HG02571 (cell line): ENCODE measurements at regions not wholly inside any gene's neighbourhood (a gene's known extent, or its start where the extent isn't known, plus 50 kb on each side); places are given as distances from the start of the nearest gene placed in this dataset.
A peak's percentile ranks its signal among the peaks of the same experiment; 100 is the strongest.
"Not testable (repeated sequence)": the region's sequence is repeated elsewhere in the genome, so short reads cannot be mapped to it uniquely, and the experiment has no call there.

Source experiments
- ATAC-seq: cut with Tn5 transposase; IDR thresholded peaks from one replicate; pipeline ENCODE4 v1.9.1; 2021; ENCODE audit warnings: mild to moderate bottlenecking, moderate library complexity; ENCODE audit not compliant: unreplicated experiment

DNA sequence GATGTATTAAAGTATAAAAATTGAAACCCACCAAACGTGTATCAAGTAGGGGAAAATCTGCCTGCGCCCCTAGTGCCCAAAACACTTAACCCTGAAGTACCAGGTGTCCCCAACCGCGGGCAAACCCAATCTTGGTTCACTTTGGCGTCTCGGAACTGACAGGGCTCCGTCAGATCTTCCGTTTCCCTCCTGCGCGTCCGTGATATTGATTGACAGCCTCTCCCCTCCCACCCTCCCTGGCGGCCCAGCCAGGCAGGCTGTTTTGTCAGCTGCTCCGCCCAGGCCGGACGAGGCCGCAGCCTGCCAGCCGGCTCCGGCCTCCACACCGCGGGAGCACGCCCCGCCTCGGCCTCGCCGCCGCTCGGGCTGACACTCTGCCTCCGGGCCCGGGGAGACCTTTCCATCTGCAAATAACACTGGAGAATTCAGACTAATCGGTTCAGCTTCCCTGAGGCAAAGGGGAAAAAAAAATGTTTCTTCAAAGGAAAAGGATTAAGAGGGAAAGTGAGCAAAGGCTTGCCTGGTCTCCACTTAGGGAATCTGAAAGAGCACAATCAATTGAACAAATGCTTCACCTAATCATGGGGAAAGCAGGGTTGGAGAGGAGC is 234.9 kb upstream of the MCHR2 start:
- peak; percentile 99 for ATAC-seq

GRCh38 chr6:100228437-100228833 is 234.4 kb upstream of the MCHR2 start:
- peak; percentile 8 for ATAC-seq

GRCh38 chr6:100226811-100227210 is 232.8 kb upstream of the MCHR2 start:
- no peak for ATAC-seq

- ATAC-seq, result not testable (repeated sequence)
These were observed 229.9 kb upstream of the MCHR2 start for GRCh38 chr6:100223952-100224351.

DNA sequence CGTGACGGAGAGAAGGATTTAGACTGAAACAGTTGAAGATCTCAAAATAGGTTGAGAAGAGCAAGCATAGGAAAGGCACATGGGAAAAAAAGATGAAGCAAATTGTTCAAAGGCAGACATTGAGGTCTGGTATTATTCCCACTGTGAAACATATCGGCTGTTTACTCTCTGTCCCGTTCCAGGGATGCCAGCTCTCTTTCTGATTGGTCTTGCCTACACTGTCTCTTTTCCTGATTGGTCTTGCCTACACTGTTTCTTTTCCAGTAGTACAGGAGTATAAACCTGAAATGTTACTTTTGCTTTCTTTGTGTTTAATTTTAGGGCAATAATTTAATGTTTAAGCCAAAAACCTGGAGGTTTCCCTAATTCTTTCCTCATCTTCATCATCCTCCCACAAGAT is 226.5 kb upstream of the MCHR2 start:
- ATAC-seq, result no peak

GRCh38 chr6:100217225-100218012 is 223.4 kb upstream of the MCHR2 start:
- ATAC-seq, result no peak

- no peak for ATAC-seq
These were observed 222.7 kb upstream of the MCHR2 start for GRCh38 chr6:100216760-100217159.

DNA sequence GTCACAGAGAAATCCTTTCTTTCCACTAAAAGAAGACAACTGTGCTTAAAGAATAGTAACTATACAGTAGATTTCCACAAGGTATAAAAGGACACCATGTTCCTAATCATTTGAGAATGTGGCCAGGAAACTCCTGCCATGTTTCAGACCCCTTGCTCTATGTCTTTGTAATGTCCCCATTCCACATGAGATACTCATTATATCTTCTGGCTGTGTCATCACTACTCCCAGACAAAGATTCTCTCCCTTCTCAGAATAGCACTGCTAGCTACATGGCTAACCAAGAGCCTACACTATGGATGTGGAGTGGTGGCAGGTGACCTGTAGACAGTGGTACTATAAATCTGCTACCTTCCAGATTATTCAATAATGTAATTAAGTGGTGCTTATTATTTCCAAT is 218.1 kb upstream of the MCHR2 start:
- ATAC-seq, result no peak

GRCh38 chr6:100210137-100211117 is 216.4 kb upstream of the MCHR2 start:
- ATAC-seq, result no peak

DNA sequence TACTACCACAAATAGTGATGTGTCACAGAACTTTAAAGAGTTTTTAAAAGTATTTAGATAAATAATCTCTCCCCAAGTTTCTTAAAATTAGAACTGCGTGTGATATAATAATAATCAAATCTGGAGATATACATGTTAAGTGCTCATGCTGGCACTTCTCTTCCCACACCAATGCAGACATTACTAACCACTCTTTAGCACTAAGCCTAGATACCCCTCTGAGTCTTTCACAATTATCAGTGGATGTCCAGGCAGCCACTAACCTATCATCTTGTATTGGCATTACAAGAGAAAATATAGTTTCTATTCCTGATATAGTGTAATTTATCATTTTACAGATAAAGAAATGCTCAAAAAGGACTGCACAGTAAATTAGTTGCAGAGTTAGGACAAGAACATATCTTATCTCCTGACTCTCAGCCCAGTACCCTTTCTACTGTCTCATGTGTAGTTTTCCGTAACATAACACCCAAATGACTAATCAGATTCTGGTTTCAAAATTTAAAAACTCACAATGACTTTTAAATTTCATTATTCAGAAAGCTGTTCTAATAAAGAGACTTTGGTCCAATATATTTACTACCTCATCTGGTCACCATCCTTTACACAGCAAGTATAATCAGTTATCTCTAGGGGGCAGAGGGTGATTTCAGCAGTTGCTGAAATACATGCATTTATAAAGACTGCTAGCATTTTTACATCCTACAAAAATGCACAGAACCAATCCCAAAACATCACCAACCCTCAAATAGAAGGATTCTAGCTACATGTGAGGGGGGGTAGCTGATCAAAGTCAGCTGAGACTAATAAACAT is 215.5 kb upstream of the MCHR2 start:
- no peak for ATAC-seq

- no peak for ATAC-seq
These were observed 209.4 kb upstream of the MCHR2 start for GRCh38 chr6:100203400-100203799.

DNA sequence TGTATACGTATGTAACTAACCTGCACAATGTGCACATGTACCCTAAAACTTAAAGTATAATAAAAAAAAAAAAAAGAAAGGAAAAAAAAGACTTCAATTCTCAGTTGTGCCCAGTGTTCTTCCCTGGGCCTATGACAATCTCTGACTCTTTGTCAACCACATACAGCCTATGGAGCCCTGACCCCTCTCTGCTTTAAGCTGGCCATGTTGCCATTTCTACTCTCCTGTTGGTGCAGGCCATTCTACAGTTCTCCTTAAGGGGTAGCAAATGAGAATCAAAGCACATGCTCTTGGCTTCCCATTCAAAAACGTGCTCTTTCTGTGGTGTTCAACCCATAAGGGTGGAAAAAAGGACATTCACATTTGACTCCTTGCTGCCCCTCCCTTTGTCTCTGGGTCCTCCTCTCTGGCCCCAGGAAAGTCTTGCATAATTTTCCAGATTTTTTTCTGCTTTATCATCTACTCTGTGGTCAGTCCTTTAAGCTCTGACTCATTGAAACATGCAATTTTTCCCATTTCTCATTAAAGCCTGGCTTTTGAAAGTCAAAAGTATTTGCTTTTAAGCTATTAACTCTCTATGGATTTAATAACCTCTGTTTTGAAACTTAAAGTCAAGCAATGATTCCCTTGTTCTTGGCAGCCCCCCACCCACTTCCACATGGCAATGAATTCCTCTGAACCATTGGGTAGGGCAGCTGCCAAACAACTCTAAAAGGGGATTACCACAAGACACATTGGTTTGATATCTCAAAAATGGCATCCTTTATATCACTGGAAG is 208.6 kb upstream of the MCHR2 start:
- no peak for ATAC-seq

DNA sequence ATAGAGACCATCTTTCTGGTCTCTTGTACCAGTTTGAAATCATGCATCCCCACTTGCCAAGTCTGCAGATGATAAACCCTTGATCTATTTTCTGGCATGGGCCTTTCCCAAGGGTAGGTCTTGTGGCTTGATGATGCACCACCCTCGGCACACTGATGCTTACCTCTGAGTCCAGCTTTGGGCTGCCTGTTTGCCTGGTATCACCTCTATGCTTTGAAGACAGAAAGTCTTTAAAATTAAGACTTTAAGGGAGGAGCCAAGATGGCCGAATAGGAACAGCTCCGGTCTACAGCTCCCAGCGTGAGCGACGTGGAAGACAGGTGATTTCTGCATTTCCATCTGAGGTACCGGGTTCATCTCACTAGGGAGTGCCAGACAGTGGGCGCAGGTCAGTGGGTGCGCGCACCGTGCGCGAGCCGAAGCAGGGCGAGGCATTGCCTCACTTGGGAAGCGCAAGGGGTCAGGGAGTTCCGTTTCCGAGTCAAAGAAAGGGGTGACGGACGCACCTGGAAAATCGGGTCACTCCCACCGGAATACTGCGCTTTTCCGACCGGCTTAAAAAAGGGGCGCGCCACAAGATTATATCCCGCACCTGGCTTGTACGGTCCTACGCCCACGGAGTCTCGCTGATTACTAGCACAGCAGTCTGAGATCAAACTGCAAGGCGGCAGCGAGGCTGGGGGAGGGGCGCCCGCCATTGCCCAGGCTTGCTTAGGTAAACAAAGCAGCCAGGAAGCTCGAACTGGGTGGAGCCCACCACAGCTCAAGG is 202.4 kb upstream of the MCHR2 start:
- ATAC-seq, result not testable (repeated sequence)

- ATAC-seq, result not testable (repeated sequence)
These were observed 201.2 kb upstream of the MCHR2 start for GRCh38 chr6:100195244-100195643.

GRCh38 chr6:100194535-100194934 is 200.5 kb upstream of the MCHR2 start:
- ATAC-seq, result no peak

GRCh38 chr6:100188754-100189153 is 194.7 kb upstream of the MCHR2 start:
- no peak for ATAC-seq

DNA sequence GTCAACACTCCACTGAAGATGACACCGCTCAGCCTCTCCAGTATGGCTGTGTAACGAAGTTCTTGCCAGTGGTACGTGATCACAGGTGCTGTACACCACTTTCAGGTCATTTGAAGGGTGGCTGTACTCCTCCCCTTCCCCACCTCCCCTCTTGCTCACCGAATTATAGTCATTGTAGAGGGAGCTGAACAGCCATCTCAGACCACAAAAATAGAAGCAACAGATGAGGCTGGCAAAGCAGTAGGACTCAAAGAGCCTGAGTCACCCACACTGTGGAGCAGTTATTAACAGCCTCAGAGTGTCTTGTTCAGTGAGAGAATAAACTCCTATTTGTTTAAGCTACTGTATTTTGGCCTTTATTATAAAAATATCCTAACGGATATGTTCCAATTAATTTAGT is 192.5 kb upstream of the MCHR2 start:
- no peak for ATAC-seq

DNA sequence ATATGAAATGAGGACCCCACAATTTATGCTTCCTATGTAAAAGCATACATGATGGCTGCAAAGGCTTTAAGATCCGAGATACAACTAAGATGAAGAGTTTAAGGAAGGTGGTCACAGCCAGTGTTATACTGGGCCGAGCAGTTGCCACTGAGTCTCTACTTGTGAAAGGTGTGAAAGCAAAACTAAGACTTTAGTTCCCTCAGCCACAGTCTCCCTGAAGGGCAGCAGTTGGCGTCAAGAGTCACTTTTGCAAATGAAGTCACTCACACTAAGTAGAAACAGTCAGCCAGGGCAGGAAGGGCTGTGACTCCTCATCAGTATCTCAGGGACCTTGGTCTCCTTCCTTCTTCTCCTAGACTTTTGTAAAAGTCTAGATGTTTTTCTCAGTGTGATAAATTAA is 191.6 kb upstream of the MCHR2 start:
- ATAC-seq, result peak; percentile 98

DNA sequence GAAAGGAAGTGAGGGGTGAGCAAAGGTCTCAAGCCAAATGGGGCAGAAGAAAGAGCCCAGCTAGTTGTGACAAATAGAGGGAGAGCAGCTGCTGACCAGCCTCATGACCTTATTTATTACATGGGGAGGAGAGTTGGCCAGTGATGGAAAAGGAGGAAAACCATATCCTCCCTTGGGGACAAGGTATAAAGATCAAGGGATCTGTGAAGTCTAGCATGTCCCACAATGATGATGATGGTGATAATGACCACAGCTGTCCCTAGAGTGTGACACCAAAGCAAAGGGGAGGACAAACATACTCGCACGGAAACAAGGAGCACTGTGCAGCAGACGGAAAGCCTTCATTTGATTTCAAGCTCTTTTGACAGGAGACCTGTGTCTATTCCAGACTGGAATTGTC is 190.4 kb upstream of the MCHR2 start:
- ATAC-seq, result no peak
